ENCODE measurements at regions not wholly inside any gene's neighbourhood (a gene's known extent, or its start where the extent isn't known, plus 50 kb on each side); places are given as distances from the start of the nearest gene placed in this dataset.

DNA sequence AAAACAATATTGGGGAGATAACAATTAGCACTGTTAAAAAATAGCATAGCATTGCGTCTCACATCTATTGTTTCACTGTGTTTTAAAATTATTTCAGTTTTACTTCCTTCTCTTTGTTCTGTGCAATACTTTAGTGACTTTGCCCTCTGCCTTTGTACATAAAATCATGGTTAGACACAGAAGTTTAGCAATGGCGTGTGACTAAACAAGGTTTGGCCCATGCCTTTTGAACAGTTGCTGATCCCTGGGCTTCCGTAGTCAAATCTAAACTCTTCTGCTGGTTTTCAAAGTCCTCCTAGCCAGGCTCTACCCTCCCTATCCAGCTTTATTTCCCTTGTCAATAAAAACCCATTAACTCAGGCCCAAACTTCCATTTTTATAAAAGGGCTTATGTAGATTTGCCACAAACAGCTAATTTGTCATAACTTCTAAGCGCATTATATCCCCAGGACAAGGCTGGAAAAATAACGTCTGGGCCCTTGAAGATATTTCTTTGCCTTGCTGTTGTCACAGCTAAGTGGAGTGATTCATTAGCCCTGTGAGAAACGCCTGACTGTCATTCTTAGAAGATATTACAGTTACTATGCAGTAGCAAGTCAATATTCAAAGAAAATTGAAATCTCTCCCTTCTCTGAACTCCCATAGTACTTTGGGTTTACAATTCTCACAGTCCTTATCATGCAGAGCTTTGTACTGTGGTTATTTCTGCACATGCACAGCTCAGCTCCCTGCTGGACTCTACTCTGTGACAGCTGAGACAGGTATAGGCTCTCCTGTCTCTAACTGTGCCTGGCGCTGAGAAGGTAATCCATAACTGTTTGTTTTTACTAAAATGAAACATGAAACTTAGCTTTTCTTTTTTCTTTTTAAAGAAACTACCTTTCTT is 123.4 kb upstream of the SLC24A5 start:
- DNase-seq (ENCODE audit: low read depth), result no peak

DNA sequence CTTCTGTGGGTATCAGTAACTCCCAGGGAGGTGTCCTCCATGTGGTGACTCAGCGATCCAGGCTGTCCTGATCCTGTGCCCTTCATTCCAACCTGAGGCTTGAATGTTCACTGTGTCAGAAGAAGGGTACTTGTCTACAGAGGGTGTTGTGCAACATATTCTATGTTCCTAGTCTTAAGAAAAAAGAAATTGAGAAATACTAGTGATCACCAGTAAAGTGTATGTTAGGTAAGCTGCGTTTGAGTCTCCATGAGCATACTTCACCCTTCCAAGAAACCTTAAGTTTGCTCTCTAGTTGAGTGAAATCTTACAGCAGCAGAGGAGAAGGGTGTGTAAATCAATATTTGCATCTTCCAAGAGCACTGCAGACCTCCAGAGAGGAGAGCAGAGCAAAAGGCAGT is 122.2 kb upstream of the SLC24A5 start:
- no peak for DNase-seq (ENCODE audit: low read depth)

DNA sequence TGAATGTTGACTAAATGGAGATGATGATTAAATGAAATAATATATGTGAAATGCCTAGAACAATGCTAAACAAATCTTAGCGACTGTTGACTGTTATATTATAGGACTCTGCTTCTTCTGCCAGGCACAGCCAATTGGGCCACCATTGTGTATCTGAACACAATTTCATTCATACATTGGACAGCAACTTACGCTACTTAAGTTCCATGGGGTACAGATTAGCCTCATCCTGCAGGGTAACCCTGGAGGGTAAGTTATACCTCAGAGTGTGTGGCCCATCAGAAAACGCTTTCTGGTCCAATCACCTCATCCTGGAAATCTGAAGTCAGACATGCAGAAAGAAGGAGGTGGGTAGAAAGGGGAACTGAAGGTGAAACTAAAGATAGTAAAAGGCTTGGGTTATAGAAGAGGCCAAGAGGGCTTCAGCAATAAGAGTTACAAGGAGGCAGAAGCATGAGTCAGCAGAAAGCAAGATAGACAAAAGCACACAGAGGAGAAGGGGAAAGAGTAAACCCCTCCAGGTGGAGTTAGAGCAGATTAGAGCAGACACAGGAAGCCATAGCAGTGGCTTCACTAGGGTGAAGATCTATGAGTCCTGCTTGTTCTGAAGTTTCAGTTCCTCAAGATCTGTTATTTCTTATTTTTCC is 119.3 kb upstream of the SLC24A5 start:
- DNase-seq (ENCODE audit: low read depth), result no peak

DNA sequence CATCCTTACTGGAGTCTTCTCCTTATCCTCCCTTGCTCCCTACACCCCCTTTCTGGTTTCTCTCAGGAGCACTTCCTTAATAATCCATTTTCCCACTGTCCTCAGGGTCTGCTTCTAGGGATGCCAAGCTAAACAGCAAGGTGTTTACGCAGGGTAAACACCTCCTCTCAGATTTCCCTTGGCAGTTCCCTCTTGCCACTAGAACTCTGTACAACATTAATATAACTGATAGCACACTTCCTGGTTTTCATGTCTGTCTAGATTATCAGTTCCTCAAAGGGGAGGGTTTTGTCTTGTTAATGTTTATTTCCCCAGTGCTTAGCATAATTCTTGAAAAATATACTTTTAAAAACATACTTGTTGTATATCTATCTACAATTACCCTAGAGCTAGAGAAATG is 118.0 kb upstream of the SLC24A5 start:
- DNase-seq (ENCODE audit: low read depth), result no peak

DNA sequence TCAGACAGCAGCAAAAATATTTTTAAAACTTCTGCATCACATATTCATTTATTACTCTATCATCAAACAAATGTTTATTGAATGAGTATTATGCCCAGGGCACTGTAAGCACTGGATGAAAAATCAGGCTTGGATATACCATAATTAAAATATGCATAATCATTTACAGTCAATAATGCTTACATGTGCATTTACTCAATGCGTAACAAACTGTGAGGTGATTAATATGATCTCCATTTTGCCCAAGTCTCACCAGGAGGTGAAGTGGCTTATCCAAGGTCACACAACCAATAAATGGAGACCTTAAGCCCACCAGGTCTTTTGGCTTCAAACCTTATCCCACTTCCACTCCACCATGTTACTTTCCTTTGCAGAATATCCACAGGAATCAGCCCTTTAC is 117.3 kb upstream of the SLC24A5 start:
- DNase-seq (ENCODE audit: low read depth), result no peak

DNA sequence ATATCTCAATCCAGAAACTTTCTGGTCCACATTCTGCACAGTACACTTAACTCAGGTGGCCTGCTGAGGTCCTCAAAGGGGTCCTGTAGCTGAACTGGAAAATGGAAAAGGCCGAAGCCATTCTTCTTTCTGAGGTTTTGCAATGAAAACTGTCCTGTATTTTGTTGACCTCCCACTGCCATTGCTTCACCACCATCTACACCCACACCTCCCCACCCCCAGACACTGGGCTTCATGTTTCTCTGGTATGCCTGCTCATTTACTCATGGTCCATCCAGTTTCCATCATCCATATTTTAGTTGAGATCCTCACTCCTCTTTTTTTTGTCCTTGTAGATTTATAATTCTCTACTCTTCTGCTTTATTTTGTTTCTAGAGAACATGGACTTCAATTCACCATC is 115.7 kb upstream of the SLC24A5 start:
- DNase-seq (ENCODE audit: low read depth), result no peak

DNA sequence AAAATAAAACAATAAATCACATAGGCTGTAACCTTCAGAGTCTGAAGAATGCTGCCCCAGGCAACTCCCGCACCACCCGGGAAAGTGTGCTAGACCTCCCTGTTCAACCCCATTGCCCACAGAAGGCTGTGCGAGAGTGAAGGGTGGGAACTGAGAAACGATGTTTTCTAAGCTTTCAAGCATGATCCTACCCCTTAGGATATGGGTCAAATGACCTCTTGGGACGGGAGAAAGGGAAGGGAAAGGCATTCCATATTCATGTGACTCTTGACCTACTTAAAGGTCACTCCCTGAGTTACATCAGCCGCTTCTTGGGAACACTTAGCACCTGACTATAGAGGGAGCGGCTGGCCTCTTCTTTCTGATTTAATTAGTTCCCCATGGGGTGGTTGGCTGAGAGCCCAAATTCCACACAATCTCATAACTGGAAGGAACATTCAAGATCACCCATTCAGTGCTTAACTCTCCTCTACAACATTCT is 114.7 kb upstream of the SLC24A5 start:
- peak; percentile 13 for DNase-seq (ENCODE audit: low read depth)

DNA sequence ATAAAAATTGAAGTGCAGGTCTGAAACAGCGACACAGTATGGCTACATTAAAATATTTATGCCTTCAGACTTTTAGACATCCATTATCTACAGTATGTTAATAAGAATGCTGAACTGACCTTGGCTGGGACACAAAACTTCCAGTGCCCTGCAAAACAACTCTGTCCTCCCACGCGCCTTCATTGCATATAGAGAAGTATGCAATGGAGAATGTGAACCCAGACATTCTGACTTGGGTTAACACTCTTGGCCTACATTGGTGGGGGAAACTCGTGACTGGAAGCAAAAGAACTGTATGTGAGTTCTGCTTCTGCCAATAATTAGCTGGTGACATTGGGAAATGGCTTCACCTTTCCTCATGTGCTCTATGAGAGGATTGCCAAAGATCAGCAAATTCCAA is 110.5 kb upstream of the SLC24A5 start:
- no peak for DNase-seq (ENCODE audit: low read depth)

DNA sequence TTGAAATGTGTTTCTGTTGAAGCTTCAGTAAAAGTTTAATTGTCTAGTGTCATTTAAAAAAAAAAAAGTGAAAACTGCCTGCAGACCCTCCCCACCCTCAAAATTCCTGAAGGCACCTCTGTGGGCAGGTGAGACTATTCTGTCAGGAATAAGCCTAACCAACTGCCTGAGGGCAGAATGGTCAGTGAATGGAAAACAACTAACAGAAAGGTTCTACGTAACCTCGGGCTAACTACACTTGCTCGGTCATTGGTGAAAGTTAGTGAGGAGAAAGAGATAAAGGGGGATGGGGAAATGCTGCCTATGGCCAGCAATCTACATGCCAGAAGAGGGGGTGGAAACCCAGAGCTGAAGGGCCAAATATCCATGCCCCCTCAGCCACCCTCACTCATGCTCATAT is 108.6 kb upstream of the SLC24A5 start:
- no peak for DNase-seq (ENCODE audit: low read depth)

DNA sequence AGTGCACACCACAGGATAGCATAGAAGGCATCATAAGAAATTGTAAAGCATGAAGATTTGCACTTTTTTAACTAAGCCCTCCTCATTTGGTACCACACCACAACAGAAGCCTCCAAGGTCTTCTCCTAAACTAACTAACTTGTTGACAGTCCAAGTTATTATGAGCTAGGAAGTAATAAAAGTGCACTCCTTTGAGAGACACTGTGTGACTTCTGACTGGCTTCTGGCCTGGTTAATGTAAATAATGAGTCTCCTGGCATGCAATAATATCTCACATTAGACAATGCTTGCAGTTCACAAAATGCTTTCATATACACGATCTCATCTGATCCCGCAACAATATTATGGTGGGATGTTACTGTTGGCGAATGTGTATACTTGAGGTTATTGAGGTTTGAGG is 103.9 kb upstream of the SLC24A5 start:
- no peak for DNase-seq (ENCODE audit: low read depth)

DNA sequence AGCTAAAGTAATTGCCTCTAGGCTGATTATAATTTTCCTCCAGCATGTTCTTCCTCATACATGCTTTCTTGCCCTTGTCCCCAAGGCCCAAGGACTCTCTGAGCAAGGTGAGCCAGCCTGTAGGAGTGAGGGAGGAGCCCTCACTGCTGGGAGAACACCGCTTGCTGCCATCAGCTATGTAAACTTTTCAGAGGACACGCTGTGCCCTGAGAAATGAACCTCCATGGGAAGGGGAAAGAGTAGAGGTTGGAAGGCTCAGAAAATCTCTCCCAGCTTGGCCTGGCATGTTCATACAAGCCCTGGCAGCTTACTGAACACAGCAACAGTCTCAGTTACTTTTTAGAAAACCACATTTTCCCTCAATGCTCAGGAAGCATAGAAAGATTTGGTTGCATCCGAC is 103.0 kb upstream of the SLC24A5 start:
- DNase-seq (ENCODE audit: low read depth), result no peak

DNA sequence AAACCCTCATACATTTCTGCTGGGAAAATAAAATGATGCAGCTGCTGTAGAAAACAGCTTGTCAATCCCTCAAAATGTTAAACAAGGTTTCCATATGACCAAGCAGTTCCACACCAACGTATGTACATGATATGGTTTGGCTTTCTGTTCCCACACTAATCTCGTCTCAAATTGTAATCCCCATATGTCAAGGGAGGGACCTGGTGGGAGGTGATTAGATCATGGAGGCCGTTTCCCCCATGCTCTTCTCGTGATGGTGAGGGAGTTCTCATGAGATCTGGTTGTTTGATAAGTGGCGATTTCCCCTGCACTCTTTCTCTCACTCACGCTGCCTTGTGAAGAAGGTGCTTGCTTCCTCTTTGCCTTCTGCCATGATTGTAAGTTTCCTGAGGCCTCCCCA is 100.6 kb upstream of the SLC24A5 start:
- DNase-seq (ENCODE audit: low read depth), result no peak

DNA sequence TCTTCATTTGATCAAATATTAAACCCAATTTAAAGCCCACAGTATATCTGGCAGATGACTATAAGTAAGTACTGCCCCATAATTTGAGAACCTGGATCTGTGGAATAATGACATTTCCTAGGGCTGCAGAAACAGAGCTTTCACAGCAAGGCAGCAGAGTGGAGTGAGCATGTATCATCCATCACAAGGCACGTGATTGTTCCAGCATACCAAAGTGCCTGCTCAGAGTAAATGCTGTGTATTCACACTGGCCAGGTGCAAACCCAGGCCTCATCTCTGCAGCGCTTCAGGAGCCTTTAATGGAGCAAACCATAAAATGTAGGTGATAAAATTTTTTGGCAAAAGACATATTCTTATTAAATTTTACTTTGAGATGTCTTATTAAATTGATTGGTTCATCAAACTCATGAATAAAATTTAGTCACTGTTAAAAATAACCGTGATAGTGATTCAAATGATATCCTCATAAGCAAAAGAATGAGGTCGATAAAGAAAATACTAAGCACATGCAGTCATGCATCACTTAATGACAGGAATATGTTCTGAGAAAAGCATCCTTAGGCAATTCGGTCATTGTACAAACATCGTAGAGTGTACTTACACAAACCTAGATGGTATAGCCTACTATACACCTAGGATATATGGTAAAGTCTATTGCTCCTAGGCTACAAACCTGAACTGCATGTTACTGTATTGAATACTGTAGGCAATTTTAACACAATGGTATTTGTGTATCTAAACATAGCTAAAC is 99.3 kb upstream of the SLC24A5 start:
- DNase-seq (ENCODE audit: low read depth), result no peak

DNA sequence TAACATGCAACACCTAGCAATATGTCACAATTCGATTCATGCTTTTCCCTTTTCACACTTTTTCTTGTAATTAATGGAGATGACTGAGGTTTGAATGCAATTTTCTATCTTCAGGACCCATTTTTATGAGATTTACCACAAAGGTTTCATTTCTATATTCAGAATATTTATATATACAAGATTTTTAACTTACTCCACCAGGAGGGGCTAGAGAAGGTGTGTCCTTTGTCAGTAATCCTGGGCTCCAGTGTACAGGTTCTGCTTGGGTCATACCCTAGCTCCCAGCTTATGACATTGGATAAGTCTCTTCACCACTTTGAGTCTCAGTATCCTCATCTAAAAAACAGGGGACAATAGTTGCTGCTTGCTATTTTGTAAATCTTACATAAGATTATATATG is 95.7 kb upstream of the SLC24A5 start:
- no peak for DNase-seq (ENCODE audit: low read depth)

DNA sequence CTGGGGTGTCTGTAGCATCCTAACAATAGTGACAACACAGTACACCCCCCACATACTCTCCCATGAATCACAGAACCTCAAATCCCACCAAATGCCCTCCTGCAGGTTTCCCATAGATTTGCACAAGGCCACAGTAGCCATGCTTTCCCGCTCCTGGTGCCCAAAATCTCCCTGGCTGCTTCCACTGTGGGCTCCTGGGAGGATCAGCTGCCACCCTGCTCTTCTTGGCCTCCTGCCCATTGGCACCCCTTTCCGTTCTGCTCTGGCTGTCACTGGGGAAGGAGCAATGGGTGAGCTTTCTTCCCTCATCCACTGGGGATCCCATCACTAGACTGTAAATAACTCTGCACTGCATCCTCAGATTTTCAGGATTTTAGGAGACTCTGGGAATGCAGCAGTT is 92.1 kb upstream of the SLC24A5 start:
- no peak for DNase-seq (ENCODE audit: low read depth)

DNA sequence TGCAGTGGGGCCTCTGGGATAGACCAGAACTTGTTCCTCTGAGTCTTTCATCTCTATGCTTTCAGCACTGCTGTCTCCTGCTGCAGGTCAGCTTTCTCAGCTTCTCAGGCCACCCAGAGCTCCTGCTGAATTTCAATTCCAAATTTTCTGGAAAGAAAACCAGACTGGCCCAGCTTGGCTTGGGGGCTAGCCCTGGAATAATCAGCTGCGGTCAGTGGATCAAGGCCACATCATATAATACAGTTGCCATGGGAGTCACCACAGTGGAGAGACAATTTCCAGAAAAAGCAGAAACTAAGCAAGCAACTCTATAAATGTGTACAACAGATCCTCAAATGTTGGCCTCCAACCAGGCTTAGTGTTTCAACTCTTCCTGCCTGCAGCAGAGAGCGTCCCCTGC is 91.1 kb upstream of the SLC24A5 start:
- no peak for DNase-seq (ENCODE audit: low read depth)

DNA sequence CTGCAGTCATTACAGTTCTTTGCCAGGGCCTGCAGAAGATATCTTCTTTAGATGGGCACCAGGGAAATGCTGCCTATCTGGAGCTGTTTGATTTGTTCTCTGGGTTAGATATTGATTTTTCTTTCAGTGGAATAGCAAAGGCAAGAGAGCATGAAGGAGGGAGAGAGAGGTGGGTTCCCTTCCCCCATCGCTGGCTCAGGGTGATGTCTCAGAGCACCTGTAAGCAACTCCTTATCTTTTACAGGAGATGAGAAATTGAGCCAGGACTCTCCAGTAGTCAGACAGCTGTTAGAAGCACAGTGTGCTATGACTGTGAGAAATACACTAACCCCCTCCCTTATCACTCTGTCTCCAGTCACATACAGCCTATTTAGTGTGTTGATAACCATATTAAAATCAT is 89.3 kb upstream of the SLC24A5 start:
- DNase-seq (ENCODE audit: low read depth), result no peak

DNA sequence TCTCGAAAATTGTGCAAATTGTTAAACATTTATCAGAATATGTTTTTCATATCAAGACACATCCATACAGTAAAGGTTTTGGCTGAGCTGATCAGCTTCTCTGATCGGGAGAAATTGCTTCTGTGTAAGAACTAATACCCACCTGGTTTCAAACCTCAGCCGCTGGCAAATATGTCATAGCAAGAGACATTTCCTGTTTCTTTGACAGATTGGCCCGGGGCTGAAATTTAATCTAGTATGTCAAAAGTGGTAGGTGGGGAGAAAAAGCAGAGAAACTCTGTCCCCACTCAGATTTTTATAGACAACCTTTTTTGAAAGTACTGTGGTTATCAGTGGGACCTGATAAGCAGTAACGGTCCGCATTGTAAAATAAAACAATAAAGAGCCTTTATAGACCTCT is 88.8 kb upstream of the SLC24A5 start:
- DNase-seq (ENCODE audit: low read depth), result no peak

DNA sequence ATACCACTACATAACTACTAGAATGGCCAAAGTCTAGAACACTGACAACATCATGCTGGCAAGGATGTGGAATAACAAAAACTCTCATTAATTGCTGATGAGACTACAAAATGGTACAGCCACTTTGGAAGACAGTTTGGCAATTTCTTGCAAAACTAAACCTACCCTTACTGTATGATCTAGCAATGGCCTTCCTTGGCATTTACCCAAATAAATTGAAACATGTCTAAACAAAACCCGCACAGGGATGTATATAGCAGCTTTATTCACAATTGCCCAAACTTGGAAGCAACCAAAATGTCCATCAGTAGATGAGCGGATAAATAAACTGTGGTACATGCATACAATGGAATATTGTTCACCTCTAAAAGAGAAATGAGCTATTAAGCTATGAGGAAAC is 87.9 kb upstream of the SLC24A5 start:
- no peak for DNase-seq (ENCODE audit: low read depth)

DNA sequence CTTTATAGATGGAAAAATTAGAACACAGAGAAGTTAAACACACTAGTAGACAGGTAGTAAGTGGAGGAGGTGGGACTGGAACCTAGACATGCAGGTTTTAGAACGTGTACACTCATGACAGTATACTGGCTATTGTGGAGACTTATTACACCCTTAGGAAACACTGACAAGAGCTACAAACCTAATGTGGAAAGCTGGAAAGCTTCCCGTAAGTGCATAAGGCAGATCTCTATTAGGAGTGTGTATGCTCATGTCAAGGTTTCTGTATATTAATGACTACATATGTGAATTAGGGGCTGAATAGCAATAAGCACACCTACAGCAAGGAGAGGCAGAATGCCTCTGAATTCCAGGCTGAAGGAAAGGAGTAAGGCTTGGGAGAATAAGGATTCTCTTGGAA is 82.6 kb upstream of the SLC24A5 start:
- no peak for DNase-seq (ENCODE audit: low read depth)

DNA sequence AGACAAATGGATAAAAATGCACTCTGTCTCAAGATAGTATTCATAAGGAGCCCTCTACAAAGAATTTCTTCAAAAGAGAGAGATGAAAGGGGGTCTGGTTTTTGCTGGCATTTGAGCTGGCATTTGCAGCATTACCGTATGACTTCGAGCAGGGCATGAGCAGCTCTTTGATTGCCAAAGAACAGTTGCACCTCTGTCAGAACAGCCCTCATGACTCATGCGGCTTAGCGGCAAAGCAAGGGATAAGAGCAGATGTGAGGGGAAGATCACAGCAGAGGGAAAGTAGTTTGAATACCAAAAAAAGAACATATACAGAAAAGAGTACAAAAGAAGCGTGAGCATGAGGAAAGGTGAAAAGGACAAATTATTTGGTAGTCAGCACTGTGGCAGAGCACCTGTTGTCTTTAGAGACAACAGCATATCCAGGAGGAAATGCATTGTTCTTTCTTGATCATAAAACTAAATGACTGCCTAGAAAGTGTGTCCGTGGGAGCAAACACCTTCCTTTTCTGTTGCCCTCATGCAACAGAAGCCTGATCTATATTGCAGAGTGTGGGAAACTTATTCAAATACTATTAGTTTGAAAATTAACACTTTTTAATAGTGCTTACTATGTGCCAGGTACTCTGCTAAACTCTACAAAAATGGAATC is 80.5 kb upstream of the SLC24A5 start:
- peak; percentile 4 for DNase-seq (ENCODE audit: low read depth)

DNA sequence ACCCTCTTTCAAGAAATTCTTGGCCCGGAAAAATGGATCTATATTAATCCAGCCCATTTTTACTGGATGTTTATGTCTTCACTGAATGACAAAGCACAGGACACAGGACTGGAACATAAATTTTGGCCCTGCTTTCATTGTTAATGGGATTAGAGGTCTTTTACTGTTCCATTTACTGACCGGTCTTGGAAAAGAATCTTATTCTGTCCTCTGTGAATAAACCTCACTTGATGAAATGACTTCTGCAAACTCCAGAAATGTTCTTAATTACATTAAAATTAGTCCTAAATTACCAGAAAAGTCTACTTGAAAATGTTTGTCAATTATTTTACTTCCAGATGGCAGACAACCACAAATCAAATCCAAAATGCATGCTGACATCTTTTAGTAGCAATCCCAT is 79.3 kb upstream of the SLC24A5 start:
- no peak for DNase-seq (ENCODE audit: low read depth)
